ENCODE measurements at regions not wholly inside any gene's neighbourhood (a gene's known extent, or its start where the extent isn't known, plus 50 kb on each side); places are given as distances from the start of the nearest gene placed in this dataset.
A peak's percentile ranks its signal among the peaks of the same experiment; 100 is the strongest.
"Not testable (repeated sequence)": the region's sequence is repeated elsewhere in the genome, so short reads cannot be mapped to it uniquely, and the experiment has no call there.

- intact Hi-C loops (cut with DNase I); ATAC-seq; DNase-seq: not testable (repeated sequence)
Measured at GRCh38 chr7:106441343-106441742, 156.6 kb upstream of the NAMPT start.

- intact Hi-C loops (cut with DNase I); ATAC-seq; DNase-seq: not testable (repeated sequence)
Measured at GRCh38 chr7:106436933-106437332, 152.2 kb upstream of the NAMPT start.

- intact Hi-C loops (cut with DNase I) = no loop called here
- DNase-seq (no peak), ATAC-seq (no peak)
Measured at GRCh38 chr7:106433377-106433776, 148.6 kb upstream of the NAMPT start.

- no peak for DNase-seq
Measured at GRCh38 chr7:106430535-106431455, 146.0 kb upstream of the NAMPT start.

GRCh38 chr7:106430103-106430502, 145.3 kb upstream of the NAMPT start:
- intact Hi-C loops (cut with DNase I) = no loop called here
- no peak for ATAC-seq

More at GRCh38 chr7:106430535-106431455, 146.0 kb upstream of the NAMPT start:
- intact Hi-C loops (cut with DNase I) = no loop called here
- no peak for ATAC-seq

GRCh38 chr7:106426803-106427202, 142.0 kb upstream of the NAMPT start:
- intact Hi-C loops (cut with DNase I) = no loop called here
- DNase-seq = no peak
- ATAC-seq = no peak

More at GRCh38 chr7:106430103-106430502, 145.3 kb upstream of the NAMPT start:
- no peak for DNase-seq

GRCh38 chr7:106425017-106425719, 140.4 kb upstream of the NAMPT start:
- peak; percentile 65 to 78 for ATAC-seq
- intact Hi-C loops (cut with DNase I) = loop anchor here in 1 of 2 donors (1.0 kb wide), 1 partner anchor 140 kb away; no protein-coding TSS in a partner anchor

GRCh38 chr7:106424476-106425016, 139.8 kb upstream of the NAMPT start:
- intact Hi-C loops (cut with DNase I) = loop anchor here in 1 of 2 donors (1.0 to 5.0 kb wide), 2 partner anchors 139 to 207 kb away; no protein-coding TSS in a partner anchor
- no peak for DNase-seq
- no peak for ATAC-seq

More at GRCh38 chr7:106425017-106425719, 140.4 kb upstream of the NAMPT start:
- DNase-seq = peak; percentile 66

GRCh38 chr7:106423821-106424475, 139.2 kb upstream of the NAMPT start:
- ATAC-seq (no peak), DNase-seq (no peak)
- intact Hi-C loops (cut with DNase I) = loop anchor here in 1 of 2 donors (5.0 kb wide), 1 partner anchor 207 kb away; no protein-coding TSS in a partner anchor

GRCh38 chr7:106423111-106423510, 138.3 kb upstream of the NAMPT start:
- intact Hi-C loops (cut with DNase I) = loop anchor here in 1 of 2 donors (5.0 kb wide), 1 partner anchor 206 kb away; no protein-coding TSS in a partner anchor
- ATAC-seq (no peak), DNase-seq (no peak)

- ATAC-seq (peak; percentile 75 to 77), DNase-seq (peak; percentile 84)
- intact Hi-C loops (cut with DNase I) = loop anchor here in 1 of 2 donors (5.0 kb wide), 1 partner anchor 204 kb away; no protein-coding TSS in a partner anchor
Measured at GRCh38 chr7:106421181-106421762, 136.5 kb upstream of the NAMPT start.

GRCh38 chr7:106420736-106421135, 136.0 kb upstream of the NAMPT start:
- peak in 1 of 2 donors; percentile 0 for ATAC-seq
- intact Hi-C loops (cut with DNase I) = loop anchor here in 1 of 2 donors (5.0 kb wide), 1 partner anchor 203 kb away; no protein-coding TSS in a partner anchor
- no peak for DNase-seq

- intact Hi-C loops (cut with DNase I) = loop anchor here in 1 of 2 donors (5.0 kb wide), 1 partner anchor 203 kb away; no protein-coding TSS in a partner anchor
- no peak for ATAC-seq
- DNase-seq = no peak
Measured at GRCh38 chr7:106420210-106420609, 135.4 kb upstream of the NAMPT start.

- no peak for ATAC-seq
- no peak for DNase-seq
- intact Hi-C loops (cut with DNase I) = loop anchor here in 1 of 2 donors (5.0 kb wide), 1 partner anchor 202 kb away; no protein-coding TSS in a partner anchor
Measured at GRCh38 chr7:106419455-106420182, 134.8 kb upstream of the NAMPT start.

- intact Hi-C loops (cut with DNase I) = no loop called here
- no peak for DNase-seq
- ATAC-seq = no peak
Measured at GRCh38 chr7:106418526-106418925, 133.7 kb upstream of the NAMPT start.

- intact Hi-C loops (cut with DNase I) = no loop called here
- no peak for DNase-seq
- peak in 1 of 2 donors; percentile 54 for ATAC-seq
Measured at GRCh38 chr7:106418094-106418493, 133.3 kb upstream of the NAMPT start.

GRCh38 chr7:106417273-106417902, 132.6 kb upstream of the NAMPT start:
- DNase-seq (no peak), ATAC-seq (no peak)
- intact Hi-C loops (cut with DNase I) = no loop called here
